Right atrium auricular region (tissue), 2 donors: ENCODE measurements at regions not wholly inside any gene's neighbourhood (a gene's known extent, or its start where the extent isn't known, plus 50 kb on each side); places are given as distances from the start of the nearest gene placed in this dataset.

Experiments used
- DNase-seq: peaks from one replicate; pipeline ENCODE4 v3.0.0-alpha.2; 2019; ENCODE audit warnings: low spot score
- H3K27ac ChIP-seq, 2 donors: fragments of 200-600 bp; sonication (generic); 1 replicate in 1 of 2; 2 replicates in 1 of 2; pipeline ENCODE4 v1.5.1; 2016 to 2019
- H3K27me3 ChIP-seq, 2 donors: fragments of 200-600 bp; sonication (generic); one replicate each; pipeline versions ENCODE4 v1.5.1 to v1.6.0; 2017 to 2019
- H3K36me3 ChIP-seq: fragments of 200-600 bp; sonication (generic); one replicate; pipeline ENCODE4 v1.5.1; 2016
- H3K4me1 ChIP-seq, 2 donors: fragments of 200-600 bp; sonication (generic); one replicate each; pipeline versions ENCODE4 v1.5.1 to v1.6.0; 2017 to 2019
- H3K4me3 ChIP-seq, 2 donors: fragments of 200-600 bp; sonication (generic); 1 replicate in 1 of 2; 2 replicates in 1 of 2; pipeline ENCODE4 v1.5.1; 2017 to 2019; ENCODE audit warnings: mild to moderate bottlenecking in 1 of 2, moderate library complexity in 1 of 2
- H3K9me3 ChIP-seq, 2 donors: fragments of 200-600 bp; sonication (generic); one replicate each; pipeline ENCODE4 v1.5.1; 2019
- TF ChIP-seq, protein P1 (sequence below), 2 donors: fragments of 200-600 bp; sonication (generic); IDR thresholded peaks; one replicate each; pipeline ENCODE4 v1.5.1; 2019; ENCODE audit warnings: antibody characterized with exemption in 2 of 2

DNA sequence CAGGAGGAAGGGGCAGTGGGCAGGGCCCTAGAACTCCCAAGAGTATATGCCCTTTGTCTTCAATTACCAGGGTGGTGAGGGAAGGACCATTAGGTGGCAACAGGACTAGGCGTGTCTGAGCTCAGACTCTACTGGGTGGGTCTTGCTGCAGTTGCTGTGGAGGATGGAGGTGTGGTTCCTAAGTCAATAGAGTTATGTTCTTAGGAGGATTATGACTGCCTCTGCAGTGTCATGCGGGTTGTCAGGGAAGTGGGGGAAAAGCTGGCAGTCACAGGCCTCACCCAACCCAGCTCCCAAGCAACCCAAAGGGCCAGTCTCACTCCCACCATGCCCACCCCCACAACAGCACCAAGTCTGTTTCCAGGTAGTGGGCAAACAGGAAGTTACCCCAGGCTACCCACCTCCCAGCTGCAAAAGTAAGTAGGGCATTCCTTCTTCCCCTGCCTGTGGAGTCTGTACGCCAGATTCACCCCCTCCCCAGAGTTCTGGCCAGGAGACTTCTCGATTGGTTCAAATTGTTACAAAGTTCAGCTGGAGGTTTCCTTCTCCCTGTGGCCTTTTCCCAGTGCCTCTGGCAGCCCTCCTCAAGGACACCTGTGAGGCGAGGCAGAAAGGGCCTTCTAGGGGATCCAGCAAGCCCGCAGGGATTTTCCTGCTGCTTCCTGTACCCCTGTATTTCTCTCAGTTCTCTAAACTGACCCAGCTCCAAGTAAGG is 145.3 kb downstream of the HINT1 start:
- Histone ChIP-seq H3K4me1 (no peaks in the 10 kb centered on the region), H3K27ac (no peak overlapping the region), H3K4me3 (no peak overlapping the region), H3K27me3 (no peaks in the 10 kb centered on the region), H3K9me3 (no peaks in the 10 kb centered on the region), H3K36me3 (no peaks in the 10 kb centered on the region)
- DNase-seq = no peak
- TF ChIP-seq, protein P1, sequence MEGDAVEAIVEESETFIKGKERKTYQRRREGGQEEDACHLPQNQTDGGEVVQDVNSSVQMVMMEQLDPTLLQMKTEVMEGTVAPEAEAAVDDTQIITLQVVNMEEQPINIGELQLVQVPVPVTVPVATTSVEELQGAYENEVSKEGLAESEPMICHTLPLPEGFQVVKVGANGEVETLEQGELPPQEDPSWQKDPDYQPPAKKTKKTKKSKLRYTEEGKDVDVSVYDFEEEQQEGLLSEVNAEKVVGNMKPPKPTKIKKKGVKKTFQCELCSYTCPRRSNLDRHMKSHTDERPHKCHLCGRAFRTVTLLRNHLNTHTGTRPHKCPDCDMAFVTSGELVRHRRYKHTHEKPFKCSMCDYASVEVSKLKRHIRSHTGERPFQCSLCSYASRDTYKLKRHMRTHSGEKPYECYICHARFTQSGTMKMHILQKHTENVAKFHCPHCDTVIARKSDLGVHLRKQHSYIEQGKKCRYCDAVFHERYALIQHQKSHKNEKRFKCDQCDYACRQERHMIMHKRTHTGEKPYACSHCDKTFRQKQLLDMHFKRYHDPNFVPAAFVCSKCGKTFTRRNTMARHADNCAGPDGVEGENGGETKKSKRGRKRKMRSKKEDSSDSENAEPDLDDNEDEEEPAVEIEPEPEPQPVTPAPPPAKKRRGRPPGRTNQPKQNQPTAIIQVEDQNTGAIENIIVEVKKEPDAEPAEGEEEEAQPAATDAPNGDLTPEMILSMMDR (IDR thresholded peaks at IDR 0.05) = no peak

DNA sequence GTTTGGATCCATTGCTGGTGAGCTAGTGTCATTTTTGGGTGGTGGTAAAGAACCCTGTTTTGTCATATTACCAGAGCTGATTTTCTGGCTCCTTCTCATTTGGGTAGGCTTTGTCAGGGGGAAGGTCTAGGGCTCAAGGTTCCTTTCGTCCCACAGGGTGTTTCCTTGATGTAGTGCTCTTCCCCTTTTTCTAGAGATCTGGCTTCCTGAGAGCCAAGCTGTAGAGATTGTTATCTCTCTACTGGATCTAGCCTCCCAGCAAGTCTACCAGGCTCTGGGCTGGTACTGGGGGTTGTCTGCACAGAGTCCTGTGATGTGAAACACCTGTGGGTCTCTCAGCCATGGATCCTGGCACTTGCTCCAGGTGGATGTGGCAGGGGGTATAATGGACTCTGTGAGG is 145.9 kb downstream of the HINT1 start:
- Histone ChIP-seq H3K4me1 (no peaks in the 10 kb centered on the region), H3K9me3 (no peaks in the 10 kb centered on the region)
- no peak for DNase-seq

DNA sequence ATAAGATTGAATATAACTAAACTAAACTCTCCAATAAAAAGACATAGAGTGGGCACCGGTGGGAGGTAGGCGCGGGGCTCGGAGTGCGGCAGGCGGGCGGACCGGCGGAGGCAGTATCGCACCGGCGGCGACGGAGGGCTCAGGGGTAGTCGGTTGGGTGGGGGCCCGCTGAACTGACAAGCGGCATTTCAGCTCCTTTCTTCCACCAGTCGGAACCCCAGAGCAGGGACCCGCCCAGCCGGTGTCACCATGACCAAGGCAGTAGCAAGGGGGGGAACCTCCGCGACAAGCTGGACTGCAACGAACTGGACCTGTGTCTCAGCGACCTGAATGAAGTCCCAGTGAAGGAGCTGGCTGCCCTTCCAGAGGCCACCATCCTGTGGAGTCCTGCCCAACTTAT is 156.7 kb downstream of the HINT1 start:
- no peak for DNase-seq
- H3K9me3 ChIP-seq = no peaks in the 10 kb centered on the region
- no peak overlapping the region for H3K27ac ChIP-seq
- H3K36me3 ChIP-seq = no peaks in the 10 kb centered on the region
- H3K27me3 ChIP-seq = no peaks in the 10 kb centered on the region
- TF ChIP-seq, protein P1 (IDR thresholded peaks at IDR 0.05) = no peak
- no peak overlapping the region for H3K4me3 ChIP-seq
- no peaks in the 10 kb centered on the region for H3K4me1 ChIP-seq

More for the DNA sequence above, 145.9 kb downstream of the HINT1 start:
- TF ChIP-seq, protein P1 (IDR thresholded peaks at IDR 0.05) = no peak
- no peak overlapping the region for H3K4me3 ChIP-seq
- no peaks in the 10 kb centered on the region for H3K36me3 ChIP-seq
- no peaks in the 10 kb centered on the region for H3K27me3 ChIP-seq
- H3K27ac ChIP-seq = no peak overlapping the region

DNA sequence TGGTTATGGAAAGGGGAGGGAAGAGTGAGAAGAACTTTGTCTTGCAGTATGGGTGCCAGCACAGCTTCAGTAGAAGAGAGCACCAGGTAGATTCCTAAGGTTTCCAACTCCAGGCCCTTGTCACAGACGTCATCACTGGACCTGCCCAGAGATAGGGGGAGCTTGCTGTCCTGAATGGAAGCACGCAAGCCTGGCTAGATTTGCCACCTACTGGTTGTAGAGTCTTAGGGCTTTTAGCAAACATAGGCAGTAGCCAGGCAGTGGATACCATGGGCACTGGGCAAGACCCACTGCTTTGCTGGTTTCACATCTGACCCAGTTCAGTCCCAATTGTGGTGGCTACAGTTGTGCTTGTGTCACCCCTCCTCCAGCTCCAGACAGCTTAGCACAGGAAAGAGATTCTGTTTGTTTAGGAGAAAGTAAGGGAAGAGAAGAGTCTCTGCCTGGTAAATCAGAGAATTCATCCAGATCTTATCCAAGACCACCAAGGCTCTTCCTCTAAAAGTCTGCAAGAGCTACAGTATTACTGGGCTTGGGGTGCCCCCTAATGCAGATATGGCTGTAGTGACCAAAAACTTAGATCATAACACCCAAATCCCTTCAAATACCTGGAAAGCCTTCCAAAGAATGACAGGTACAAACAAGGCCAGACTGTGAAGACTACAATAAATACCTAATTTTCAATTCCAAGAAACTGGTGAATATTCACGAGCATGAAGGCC is 158.9 kb downstream of the HINT1 start:
- no peak for DNase-seq
- TF ChIP-seq, protein P1 (IDR thresholded peaks at IDR 0.05) = no peak

DNA sequence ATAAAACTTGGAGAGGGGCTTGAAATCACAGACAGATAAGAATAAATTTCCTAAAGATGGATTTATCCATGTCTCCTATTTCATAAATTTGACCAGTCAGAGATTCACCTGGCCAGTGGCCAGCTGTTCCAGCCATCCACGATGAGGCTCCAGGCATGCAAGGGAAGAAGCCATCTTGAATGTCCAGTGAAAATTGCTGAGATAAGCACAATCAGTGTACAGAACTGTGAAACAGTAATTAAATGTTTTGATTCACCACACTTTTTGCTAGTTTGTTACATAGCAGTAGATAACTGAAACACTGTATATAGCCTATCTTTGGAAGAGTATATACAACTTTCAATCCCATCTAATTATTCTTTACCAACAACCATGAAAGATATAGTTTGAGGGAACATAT is 163.5 kb downstream of the HINT1 start:
- no peak overlapping the region for H3K4me3 ChIP-seq
- no peaks in the 10 kb centered on the region for H3K9me3 ChIP-seq
- H3K27me3 ChIP-seq = no peaks in the 10 kb centered on the region
- DNase-seq = no peak
- H3K27ac ChIP-seq = no peak overlapping the region
- TF ChIP-seq, protein P1 (IDR thresholded peaks at IDR 0.05) = no peak
- no peaks in the 10 kb centered on the region for H3K4me1 ChIP-seq
- H3K36me3 ChIP-seq = no peaks in the 10 kb centered on the region

More for the DNA sequence above, 158.9 kb downstream of the HINT1 start:
- no peaks in the 10 kb centered on the region for H3K36me3 ChIP-seq
- no peaks in the 10 kb centered on the region for H3K27me3 ChIP-seq
- no peaks in the 10 kb centered on the region for H3K9me3 ChIP-seq
- no peak overlapping the region for H3K4me3 ChIP-seq
- no peaks in the 10 kb centered on the region for H3K4me1 ChIP-seq
- H3K27ac ChIP-seq = no peak overlapping the region
